Stimulated activated naive CD8-positive, alpha-beta T cell treated with anti-CD3 and anti-CD28 coated beads, Interleukin-15, Interleukin-2, amounts not matched to agents 100 ng/mL and 50 ng/mL, for 24 hours (primary cell): ENCODE measurements at regions not wholly inside any gene's neighbourhood (a gene's known extent, or its start where the extent isn't known, plus 50 kb on each side); places are given as distances from the start of the nearest gene placed in this dataset.
"Not testable (repeated sequence)": the region's sequence is repeated elsewhere in the genome, so short reads cannot be mapped to it uniquely, and the experiment has no call there.

ENCODE experiments used
- H3K27ac Mint-ChIP-seq: one replicate; pipeline ENCODE4 v1.8.0; 2021; ENCODE audit warnings: mild to moderate bottlenecking, mixed read lengths
- H3K27me3 Mint-ChIP-seq: one replicate; pipeline ENCODE4 v1.8.0; 2021; ENCODE audit warnings: mixed read lengths
- H3K36me3 Mint-ChIP-seq: one replicate; pipeline ENCODE4 v1.8.0; 2021; ENCODE audit warnings: low read depth, mixed read lengths
- H3K4me1 Mint-ChIP-seq: one replicate; pipeline ENCODE4 v1.8.0; 2021; ENCODE audit warnings: low read depth, mixed read lengths
- H3K4me3 Mint-ChIP-seq: one replicate; pipeline ENCODE4 v1.8.0; 2021; ENCODE audit warnings: mild to moderate bottlenecking, mixed read lengths
- H3K9me3 Mint-ChIP-seq: one replicate; pipeline ENCODE4 v1.8.0; 2021; ENCODE audit warnings: mixed read lengths

GRCh38 chr14:71355324-71356201 lies 448.3 kb downstream of the PCNX1 start:
- no peaks in the 10 kb centered on the region for H3K27me3 Mint-ChIP-seq
- peaks cover 33% of the 10 kb centered on the region for H3K9me3 Mint-ChIP-seq
- peaks cover 67% of the 10 kb centered on the region for H3K4me1 Mint-ChIP-seq
- H3K36me3 Mint-ChIP-seq = peaks cover 53% of the 10 kb centered on the region
- H3K4me3 Mint-ChIP-seq = no peak overlapping the region
- H3K27ac Mint-ChIP-seq = peak overlapping the region; percentile 46

GRCh38 chr14:71358209-71358931 lies 451.1 kb downstream of the PCNX1 start:
- H3K4me3 Mint-ChIP-seq = peak overlapping the region; percentile 33

DNA sequence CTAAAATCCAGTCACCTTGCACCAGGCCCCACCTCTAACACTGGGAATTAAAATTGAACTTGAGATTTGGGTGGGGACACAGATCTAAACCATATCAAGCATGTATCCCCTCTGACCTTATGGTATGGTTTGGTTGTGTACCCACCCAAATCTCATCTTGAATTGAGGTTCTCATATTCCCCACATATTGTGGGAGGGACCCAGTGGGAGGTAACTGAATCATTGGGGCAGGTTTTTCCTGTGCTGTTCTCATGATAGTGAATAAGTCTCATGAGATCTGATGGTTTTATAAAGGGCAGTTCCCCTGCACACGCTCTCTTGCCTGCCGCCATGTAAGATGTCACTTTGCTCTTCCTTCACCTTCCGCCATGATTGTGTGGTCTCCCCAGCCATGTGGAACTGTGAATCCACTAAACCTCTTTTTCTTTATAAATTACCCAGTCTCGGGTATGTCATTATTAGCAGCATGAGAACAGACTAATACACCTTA lies 451.7 kb downstream of the PCNX1 start:
- Mint-ChIP-seq H3K27ac (peak overlapping the region; percentile 79), H3K9me3 (peaks cover 26% of the 10 kb centered on the region), H3K36me3 (peaks cover 41% of the 10 kb centered on the region), H3K4me1 (peaks cover 81% of the 10 kb centered on the region)
- not testable (repeated sequence) for H3K27me3 Mint-ChIP-seq, H3K4me3 Mint-ChIP-seq

More at GRCh38 chr14:71358209-71358931, 451.1 kb downstream of the PCNX1 start:
- no peaks in the 10 kb centered on the region for H3K27me3 Mint-ChIP-seq
- peaks cover 47% of the 10 kb centered on the region for H3K36me3 Mint-ChIP-seq
- peaks cover 29% of the 10 kb centered on the region for H3K9me3 Mint-ChIP-seq
- peaks cover 75% of the 10 kb centered on the region for H3K4me1 Mint-ChIP-seq
- peak overlapping the region; percentile 79 for H3K27ac Mint-ChIP-seq

- Mint-ChIP-seq H3K4me3 (no peak overlapping the region), H3K9me3 (peaks cover 26% of the 10 kb centered on the region), H3K27ac (peak overlapping the region; percentile 67), H3K27me3 (no peaks in the 10 kb centered on the region), H3K36me3 (peaks cover 38% of the 10 kb centered on the region), H3K4me1 (peaks cover 86% of the 10 kb centered on the region)
These were observed 452.6 kb downstream of the PCNX1 start for GRCh38 chr14:71359823-71360222.

DNA sequence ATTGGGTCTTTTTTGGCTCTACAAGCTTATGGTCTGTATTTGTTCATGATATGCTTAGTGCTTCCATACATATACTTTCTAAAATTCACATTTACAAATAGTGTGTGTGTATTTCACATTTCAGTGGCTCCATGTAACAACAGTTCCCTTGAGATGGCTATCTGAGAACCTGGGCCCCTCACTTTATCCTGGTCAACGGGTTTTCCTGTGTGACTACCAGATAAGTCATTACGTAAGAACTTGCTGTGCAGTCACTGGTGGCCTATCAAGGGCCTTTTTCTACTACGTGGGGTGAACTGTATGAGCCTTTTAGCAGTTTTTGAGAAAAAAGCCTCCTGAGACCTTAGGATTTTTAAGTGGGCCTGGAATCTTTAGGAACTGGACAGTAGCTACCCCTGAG lies 454.1 kb downstream of the PCNX1 start:
- Mint-ChIP-seq H3K4me3 (no peak overlapping the region), H3K27ac (peak overlapping the region; percentile 76), H3K4me1 (peaks cover 85% of the 10 kb centered on the region), H3K9me3 (peaks cover 26% of the 10 kb centered on the region), H3K27me3 (no peaks in the 10 kb centered on the region), H3K36me3 (peaks cover 42% of the 10 kb centered on the region)

GRCh38 chr14:71361874-71362273 lies 454.6 kb downstream of the PCNX1 start:
- H3K9me3 Mint-ChIP-seq = peaks cover 26% of the 10 kb centered on the region
- peaks cover 85% of the 10 kb centered on the region for H3K4me1 Mint-ChIP-seq
- no peaks in the 10 kb centered on the region for H3K27me3 Mint-ChIP-seq
- peaks cover 42% of the 10 kb centered on the region for H3K36me3 Mint-ChIP-seq
- H3K4me3 Mint-ChIP-seq = no peak overlapping the region
- peak overlapping the region; percentile 76 for H3K27ac Mint-ChIP-seq

GRCh38 chr14:71362282-71362681 lies 455.0 kb downstream of the PCNX1 start:
- H3K27me3 Mint-ChIP-seq = no peaks in the 10 kb centered on the region
- H3K9me3 Mint-ChIP-seq = peaks cover 26% of the 10 kb centered on the region
- H3K4me1 Mint-ChIP-seq = peaks cover 85% of the 10 kb centered on the region
- H3K4me3 Mint-ChIP-seq = no peak overlapping the region
- peaks cover 42% of the 10 kb centered on the region for H3K36me3 Mint-ChIP-seq
- H3K27ac Mint-ChIP-seq = peak overlapping the region; percentile 76

- Mint-ChIP-seq H3K27me3 (no peaks in the 10 kb centered on the region), H3K9me3 (peaks cover 25% of the 10 kb centered on the region), H3K27ac (peak overlapping the region; percentile 56), H3K4me3 (no peak overlapping the region), H3K4me1 (peaks cover 79% of the 10 kb centered on the region), H3K36me3 (peaks cover 42% of the 10 kb centered on the region)
These were observed 455.8 kb downstream of the PCNX1 start for GRCh38 chr14:71362920-71363584.

- H3K4me3 Mint-ChIP-seq = no peak overlapping the region
- H3K36me3 Mint-ChIP-seq = peaks cover 30% of the 10 kb centered on the region
- H3K27ac Mint-ChIP-seq = peak overlapping the region; percentile 9
- H3K9me3 Mint-ChIP-seq = peaks cover 15% of the 10 kb centered on the region
- H3K4me1 Mint-ChIP-seq = peaks cover 67% of the 10 kb centered on the region
- H3K27me3 Mint-ChIP-seq = no peaks in the 10 kb centered on the region
These were observed 457.0 kb downstream of the PCNX1 start for GRCh38 chr14:71363946-71364925.

GRCh38 chr14:71365361-71365760 lies 458.1 kb downstream of the PCNX1 start:
- Mint-ChIP-seq H3K4me1 (peaks cover 59% of the 10 kb centered on the region), H3K4me3 (no peak overlapping the region), H3K36me3 (peaks cover 19% of the 10 kb centered on the region), H3K27ac (no peak overlapping the region), H3K9me3 (peaks cover 5% of the 10 kb centered on the region), H3K27me3 (no peaks in the 10 kb centered on the region)

DNA sequence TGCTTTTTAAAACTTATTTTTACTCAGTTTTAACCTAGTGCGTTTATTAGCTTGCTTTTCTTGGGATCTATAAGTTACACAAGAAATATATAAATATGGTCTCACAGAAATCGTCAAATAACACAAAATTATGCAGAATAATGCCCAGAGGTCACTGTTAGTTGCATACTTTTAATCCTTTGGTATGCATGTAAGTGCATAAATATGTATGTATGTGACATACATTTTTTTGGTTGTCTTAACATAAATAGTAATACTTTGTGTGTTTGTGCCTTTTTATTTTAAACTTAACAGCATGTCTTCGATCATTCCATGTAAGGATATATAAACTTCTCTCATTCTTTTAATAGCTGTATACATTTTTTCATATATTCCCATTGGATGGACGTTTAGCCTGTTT lies 459.6 kb downstream of the PCNX1 start:
- Mint-ChIP-seq H3K4me1 (peaks cover 57% of the 10 kb centered on the region), H3K27ac (no peak overlapping the region), H3K9me3 (peaks cover 3% of the 10 kb centered on the region), H3K4me3 (no peak overlapping the region), H3K36me3 (peaks cover 13% of the 10 kb centered on the region), H3K27me3 (no peaks in the 10 kb centered on the region)

DNA sequence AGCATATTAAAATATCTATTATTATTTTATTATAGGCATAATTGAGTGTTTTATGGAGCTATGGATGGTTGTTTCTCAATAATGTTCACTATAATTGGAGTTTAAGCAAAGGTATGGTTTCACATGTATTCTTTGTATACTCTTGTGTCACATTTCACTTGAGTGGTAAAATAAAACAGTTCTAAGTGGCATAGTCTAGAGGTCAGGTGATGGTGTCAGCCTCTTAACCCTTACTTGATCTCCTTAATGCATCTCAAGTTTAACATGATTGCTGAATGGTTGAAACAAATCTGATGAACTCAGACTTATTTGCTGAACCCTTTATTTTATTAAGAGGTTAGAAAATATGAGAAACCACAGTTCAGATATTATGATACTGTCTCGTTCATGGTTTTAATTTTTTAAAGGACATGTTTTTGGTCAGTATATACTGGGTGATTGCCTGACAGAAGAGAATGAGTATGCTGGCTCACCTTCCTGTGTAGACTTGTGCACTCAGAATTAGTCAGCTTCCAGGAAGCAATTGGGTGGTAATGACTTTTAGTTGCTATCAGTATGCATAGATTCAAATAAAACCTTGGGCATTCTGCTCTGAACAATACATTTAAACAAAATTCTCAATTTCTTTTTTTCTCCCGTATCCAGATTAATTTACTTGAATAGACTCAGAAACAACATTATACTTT lies 464.6 kb downstream of the PCNX1 start:
- Mint-ChIP-seq H3K9me3 (peaks cover 3% of the 10 kb centered on the region), H3K36me3 (peaks cover 20% of the 10 kb centered on the region), H3K4me3 (no peak overlapping the region), H3K27me3 (no peaks in the 10 kb centered on the region), H3K27ac (peak overlapping the region; percentile 69), H3K4me1 (peaks cover 38% of the 10 kb centered on the region)

DNA sequence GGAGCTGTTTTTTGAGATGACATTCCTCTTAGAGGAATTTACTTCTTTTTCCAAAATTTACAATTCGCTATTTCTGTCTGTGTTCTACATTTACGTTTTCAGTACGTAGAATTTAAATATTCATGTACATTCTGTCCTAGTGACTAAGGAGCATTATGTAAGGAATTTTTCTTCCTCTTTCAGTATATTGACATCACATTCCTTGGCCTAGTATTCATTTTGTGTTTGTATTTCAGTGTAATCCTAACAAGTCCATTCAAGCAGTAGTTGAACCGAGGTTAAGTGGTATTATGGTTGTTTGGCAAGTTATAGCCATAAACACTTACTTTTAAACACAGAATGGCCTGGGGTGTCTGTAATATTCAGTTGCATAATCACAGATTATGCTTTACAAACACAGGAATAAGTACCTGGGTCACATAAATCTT lies 465.2 kb downstream of the PCNX1 start:
- H3K9me3 Mint-ChIP-seq = peaks cover 3% of the 10 kb centered on the region
- H3K4me1 Mint-ChIP-seq = peaks cover 39% of the 10 kb centered on the region
- H3K4me3 Mint-ChIP-seq = no peak overlapping the region
- peaks cover 21% of the 10 kb centered on the region for H3K36me3 Mint-ChIP-seq
- no peaks in the 10 kb centered on the region for H3K27me3 Mint-ChIP-seq
- peak overlapping the region; percentile 69 for H3K27ac Mint-ChIP-seq
